ENCODE measurements at regions not wholly inside any gene's neighbourhood (a gene's known extent, or its start where the extent isn't known, plus 50 kb on each side); places are given as distances from the start of the nearest gene placed in this dataset.

DNA sequence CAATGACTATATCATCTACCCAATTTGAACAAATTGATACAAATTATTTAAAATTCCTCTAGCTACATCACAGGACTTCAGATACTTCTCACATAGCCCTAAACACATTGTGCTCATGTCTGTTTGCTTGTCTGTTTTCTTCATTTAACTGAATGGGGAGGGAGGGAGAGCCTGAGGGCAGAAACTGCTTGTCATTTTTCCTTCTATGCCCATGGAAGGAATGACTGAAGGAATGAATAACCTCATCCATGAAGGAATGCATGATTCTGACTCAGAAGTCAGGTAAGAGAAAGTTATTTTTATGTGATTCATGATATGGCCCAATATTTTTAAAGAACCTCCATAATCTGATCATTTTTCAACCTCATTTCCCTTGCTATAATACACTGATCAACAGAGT lies 418.0 kb upstream of the PITX2 start (continued):
- TF ChIP-seq BCL11A (IDR thresholded peaks at IDR 0.05; ENCODE audit: low read depth in 2 of 2, low read length in 2 of 2) = no peak
- TF ChIP-seq SP2 (IDR thresholded peaks at IDR 0.05; ENCODE audit: low read length) = no peak
